Left ventricle myocardium superior (tissue), 1 donor: ENCODE measurements at regions not wholly inside any gene's neighbourhood (a gene's known extent, or its start where the extent isn't known, plus 50 kb on each side); places are given as distances from the start of the nearest gene placed in this dataset.
A peak's percentile ranks its signal among the peaks of the same experiment; 100 is the strongest.

Experiments
- ATAC-seq: fragments of 200-7000 bp; cut with Tn5 transposase; one replicate; pipeline ENCODE4 v1.9.1; 2020; ENCODE audit warnings: mild to moderate bottlenecking, moderate library complexity
- DNase-seq: peaks from one replicate; pipeline ENCODE4 v3.0.0-alpha.2; 2020
- intact Hi-C: fragments of 100-400 bp; cut with micrococcal nuclease; formaldehyde crosslinking; loops from one replicate; pipeline ENCODE4 v1.11.0; 2022
- donor health status: DM: no; HTN: yes; CAD: no; lungs with severe emphysema.

DNA sequence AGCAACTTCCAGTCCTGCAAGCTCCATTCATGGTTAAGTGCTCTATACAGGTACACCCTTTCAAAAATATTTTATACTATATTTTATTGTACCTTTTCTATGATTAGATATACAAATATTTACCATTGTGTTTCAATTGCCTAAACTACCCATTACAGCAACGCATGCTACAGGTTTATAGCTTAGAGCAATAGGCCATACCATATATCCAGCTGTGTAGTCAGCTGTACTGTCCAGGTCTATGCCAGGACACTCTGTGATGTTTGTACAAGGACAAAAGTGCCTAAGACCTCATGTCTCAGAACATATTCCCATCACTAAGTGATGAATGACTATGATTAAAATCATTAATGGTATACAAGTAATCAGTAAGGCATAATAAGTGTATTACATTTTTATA, 368.7 kb downstream of the CMPK2 start:
- ATAC-seq: no peak
- intact Hi-C loops: no loop called here
- DNase-seq: no peak

DNA sequence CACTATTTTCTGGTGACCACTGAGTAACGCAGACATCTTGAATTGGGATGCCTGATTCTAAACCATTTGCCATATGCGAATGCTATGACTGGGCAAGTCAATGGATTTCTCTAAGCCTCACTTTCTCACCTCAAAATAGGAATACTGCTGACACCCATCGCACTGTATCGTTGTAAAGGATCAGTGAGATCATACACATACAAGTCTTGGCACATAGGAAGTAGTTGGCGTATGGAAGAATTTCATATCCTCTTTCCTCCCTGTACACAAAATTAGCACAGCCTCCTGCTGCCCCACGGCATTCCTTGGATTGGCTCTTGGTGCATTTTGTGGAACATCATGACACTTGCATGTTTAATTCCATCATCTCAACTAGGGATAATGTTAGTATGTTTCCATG, 366.9 kb downstream of the CMPK2 start:
- no peak for ATAC-seq
- intact Hi-C loops: no loop called here
- no peak for DNase-seq

DNA sequence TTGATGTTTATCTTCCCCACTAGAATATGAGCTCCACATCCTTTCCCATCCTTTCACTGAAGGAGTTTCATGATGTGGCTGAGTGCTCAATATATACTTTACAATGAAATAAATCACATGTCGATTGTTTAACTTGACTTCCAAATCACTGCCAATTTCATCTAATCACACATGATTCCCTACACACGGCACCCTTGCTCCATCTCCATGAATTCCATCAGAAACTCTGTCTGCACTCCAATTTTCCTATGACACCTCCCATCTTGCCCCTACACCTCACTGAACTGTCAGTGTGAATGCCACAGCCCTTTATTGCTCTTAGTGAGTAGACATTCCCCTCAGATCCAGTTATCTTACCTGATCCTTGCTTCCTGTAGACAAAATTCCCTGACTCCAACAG, 366.0 kb downstream of the CMPK2 start:
- ATAC-seq (no peak), DNase-seq (no peak)
- intact Hi-C loops: no loop called here

DNA sequence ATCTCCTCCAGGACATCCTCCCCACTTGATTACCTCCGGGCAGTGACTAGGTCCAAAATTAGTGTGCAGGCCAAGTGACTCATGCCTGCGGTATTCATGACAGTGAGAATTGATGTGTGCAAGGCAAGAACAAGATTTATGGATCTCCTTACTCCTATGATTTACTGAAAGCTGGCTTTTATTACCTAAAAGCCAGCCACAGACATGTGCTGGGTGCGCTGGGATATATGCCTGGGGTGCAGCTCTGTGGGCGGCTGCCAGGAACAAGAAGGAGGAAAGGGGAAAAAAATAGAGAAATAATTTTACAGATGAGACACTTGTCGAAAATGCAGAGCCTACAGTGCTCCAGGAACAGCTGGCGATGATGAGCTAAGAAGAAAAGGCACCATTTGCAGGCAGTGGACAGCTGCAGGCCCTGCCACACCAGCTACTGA, 359.3 kb downstream of the CMPK2 start:
- intact Hi-C loops: no loop called here
- DNase-seq (no peak), ATAC-seq (peak; percentile 57)

DNA sequence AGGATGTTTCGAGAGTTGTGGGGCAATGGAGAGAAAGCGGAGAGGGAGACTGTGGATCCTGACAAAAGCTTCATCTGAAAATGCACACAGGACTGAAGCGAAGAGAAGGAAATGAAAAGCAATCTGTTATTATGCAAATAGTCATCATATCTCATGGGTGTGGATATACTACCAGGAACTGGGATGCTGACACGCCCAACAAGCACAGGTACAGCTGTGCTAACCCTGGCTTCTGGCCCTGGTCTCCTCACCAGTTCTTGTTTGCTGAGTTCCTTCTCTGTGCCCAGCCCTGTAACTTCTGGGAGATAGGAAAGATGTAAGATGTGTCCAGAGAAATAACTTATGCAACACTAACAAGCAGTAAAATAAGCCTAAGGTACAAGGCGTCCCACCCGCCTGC, 358.8 kb downstream of the CMPK2 start:
- no peak for ATAC-seq
- intact Hi-C loops: no loop called here
- DNase-seq: no peak

DNA sequence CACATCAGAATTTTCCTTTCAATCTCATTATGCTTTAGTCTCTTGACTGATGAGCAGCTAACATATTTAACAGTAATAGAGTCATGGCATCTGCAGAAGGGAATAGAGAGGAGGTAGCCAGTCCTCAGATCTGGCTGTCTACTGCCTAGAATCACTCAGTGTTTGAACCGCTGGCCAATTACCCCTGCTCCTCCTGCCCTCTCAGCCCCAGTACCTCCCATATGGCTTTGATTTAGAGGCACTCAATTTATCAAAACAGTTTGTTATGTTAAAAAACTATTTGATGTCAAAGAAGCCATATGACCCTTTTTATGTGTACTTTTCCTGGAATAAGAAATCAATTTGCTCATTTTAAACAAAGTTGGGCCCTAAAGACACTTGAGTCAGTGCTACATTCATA, 355.2 kb downstream of the CMPK2 start:
- no peak for DNase-seq
- no peak for ATAC-seq
- intact Hi-C loops: no loop called here

DNA sequence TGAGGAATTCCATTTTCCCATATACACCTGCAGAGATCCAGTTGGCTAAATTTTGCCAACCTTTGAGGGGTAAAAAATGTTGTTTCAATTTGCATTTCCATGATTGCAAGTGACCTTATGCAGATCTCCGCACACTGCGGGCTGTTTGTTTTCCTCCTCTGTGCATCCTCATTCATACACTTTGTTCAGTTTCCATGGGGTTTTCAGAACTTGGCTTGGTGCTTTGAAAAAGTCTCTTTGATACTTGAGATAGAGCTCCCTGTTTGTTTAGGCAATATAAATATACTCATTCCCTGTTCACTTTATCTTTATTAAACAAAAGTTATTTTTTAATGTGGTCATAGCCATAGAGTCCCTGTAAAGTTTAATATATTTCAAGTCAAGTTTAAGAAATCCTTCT, 353.1 kb downstream of the CMPK2 start:
- DNase-seq (no peak), ATAC-seq (no peak)
- intact Hi-C loops: no loop called here

DNA sequence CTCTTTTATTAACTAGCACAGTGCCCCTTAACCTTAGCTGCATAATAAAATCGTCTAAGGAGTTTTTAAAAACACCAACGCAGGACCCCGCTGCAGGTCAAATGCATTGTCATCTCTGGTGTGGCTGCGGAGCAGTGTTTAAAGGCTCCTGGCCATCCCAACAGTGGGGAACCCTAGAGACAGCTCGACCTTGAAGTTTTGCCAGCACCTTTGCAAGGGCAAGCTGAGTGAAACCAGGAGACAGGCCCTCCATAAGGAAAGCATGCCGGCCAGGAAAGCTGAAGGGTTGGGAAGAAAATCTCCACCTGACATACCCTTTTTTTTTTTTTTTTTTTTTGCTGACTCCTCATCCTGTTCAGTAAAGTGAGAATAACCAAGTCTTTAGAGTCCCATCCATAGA, 349.0 kb downstream of the CMPK2 start:
- ATAC-seq (peak; percentile 77), DNase-seq (no peak)
- intact Hi-C loops: no loop called here

DNA sequence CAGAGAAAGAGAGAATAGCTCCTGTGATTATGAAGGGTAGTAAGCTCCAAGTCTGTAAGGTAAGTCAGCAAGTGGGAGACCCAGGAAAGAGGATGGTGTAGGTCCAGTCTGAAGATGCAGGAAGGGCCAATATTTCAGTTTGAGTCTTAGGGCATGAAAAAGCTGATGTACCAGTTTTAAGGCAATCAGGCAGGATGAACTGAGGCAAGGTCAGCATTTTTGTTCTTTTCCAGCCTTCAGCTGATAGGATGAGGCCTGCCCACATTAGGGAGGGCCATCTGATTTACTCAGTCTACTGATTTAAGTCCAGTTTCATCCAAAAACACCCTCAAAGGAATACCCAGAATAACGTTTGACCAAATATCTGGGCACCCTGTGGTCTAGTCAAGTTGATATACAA, 347.3 kb downstream of the CMPK2 start:
- ATAC-seq (no peak), DNase-seq (no peak)
- intact Hi-C loops: no loop called here

DNA sequence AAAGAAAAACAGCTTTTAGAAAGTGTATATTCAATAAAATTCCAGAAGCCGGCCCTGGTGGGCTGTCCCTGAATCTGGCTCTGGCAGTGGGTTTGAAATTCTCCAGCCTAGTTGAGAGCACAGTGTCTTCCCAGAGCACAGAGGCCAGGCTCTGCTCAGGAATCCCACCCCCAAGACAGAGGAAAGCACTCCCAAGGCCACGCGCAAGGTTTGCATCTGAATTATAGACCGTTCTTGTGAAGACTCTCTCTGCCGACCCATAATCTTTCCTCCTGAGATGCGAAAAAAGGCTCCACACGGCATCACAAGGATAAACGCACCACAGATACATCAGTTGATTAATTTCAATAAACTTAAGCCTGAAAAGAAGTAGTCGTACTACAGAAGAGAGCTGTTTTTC, 342.2 kb downstream of the CMPK2 start:
- DNase-seq (no peak), ATAC-seq (no peak)
- intact Hi-C loops: no loop called here

DNA sequence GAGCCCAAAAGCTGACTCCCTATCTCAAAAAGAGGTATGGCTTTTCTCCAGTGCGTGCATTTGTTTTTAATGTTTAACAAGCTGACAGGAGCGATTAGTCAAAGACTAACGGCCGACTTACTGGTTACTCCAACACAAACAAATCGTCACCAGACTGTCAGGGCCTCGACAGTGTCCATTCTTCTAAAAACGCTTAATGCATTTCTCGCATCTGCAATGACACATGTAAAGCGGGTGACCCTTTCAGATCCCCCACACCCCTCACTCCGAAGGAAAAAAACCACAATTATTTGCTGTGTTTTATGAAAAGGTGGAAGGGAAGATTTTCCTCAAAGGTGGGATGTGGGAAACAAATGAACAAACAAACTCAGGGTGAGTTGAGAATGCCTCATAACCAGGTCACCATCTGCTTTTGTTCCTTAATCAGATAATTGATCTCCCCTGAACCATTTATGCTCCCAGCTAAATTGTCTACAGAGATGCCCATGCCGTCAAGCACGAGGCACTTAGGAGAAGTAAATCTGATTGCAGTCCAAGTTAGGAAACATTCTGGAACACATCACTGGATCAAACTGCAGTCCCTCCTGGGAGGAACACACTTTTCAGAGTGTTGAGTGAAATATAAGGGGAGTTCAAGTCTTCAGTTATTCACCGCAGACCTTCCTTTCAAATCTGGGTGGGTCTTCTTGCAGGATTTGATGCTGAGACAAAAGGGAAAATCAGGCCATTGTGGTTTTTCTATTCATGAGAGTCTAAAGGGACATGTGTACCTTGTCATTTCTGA, 340.8 kb downstream of the CMPK2 start:
- intact Hi-C loops: no loop called here
- ATAC-seq: no peak
- DNase-seq: no peak

DNA sequence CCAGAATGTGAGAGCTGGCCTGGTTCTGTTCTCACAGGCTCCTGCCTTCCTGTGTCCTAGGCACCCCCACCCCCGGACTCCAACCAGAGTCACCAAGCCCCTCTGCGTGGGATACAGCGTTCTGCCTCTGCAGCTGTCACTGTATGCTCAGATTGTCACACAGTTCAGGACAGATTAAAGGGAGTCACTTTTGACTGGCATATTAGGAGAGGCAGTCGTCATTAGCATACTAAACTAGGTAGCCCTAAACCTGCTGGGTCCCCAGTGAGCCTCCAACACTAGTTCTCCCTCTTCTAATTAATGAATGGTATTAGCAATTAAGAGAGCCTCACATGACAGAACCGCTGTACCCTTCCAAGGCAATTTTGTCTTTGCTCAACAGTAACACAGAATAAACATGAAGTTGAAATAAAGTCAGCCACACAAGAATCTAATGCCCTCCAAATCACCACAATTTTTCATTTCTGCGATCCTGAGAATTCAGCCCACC, 340.2 kb downstream of the CMPK2 start:
- intact Hi-C loops: no loop called here
- DNase-seq (no peak), ATAC-seq (no peak)

DNA sequence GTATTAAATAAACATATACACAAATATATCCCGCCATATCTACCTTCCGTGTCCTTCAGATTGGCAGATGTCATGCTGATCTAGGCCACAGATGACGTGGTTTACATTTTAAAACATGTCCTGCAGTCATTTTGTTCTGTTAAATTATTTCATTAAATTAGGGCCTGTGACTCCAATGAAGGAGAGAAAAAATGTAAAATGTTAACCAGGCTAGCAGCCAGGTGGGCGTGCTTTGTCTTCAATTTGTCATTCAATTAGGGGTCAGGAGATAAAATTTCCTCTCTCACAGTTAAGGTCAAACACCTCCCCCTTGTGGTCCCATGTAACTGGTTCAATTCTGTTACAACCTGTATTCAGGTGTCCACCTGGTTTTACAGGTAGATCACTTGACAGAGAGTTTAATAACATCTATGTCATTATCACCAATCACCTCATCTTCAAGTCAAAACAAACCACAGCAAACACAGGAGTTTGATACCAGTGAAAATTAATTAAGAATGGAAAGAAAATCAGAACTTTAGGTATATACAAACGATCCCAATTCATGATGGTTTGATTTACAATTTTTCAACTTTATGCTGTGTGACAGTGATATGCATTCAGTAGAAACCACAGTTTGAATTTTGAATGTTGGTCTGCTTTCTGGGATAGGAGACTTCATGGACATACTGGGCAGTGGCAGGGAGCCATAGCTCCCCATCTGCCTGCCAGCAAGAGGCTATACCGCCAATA, 339.4 kb downstream of the CMPK2 start:
- no peak for ATAC-seq
- intact Hi-C loops: no loop called here
- no peak for DNase-seq

DNA sequence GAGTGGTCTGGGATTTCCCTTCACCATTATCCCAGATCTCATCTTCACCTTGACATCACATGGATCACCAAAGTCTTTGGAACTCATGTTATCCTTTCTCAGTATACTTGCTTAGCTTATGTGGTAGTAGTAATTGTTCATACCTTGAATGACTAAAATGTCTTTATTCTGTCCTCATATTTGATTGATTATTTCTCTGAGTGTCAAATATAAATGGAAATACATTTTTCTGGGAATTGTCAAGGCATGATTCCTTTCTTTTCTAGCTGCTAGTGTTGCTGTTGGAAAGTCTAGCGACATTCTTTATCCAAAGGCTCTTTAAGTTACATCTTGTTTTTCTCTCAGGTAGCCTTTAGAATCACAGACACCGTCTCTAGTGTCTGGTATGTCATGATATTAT, 334.4 kb downstream of the CMPK2 start:
- DNase-seq (no peak), ATAC-seq (no peak)
- intact Hi-C loops: no loop called here

DNA sequence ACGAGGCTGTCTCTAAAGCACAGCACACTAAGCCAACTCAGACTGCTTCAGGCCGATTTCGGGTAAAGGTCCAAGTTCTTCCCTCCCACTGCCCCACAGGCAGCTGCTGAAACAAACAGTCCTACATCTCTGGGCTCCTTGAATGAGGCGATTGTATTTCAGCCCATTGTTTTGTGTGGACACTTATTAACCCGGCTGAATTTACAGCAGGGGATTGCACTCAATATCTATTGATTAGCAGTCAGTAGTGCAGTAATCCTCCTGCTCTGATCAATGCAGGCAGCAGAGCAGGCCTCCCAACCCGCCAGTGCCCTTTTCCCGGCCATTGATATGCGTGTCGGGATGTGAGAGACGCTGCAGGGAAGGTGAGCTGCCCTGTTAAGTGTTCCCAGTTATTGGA, 330.1 kb downstream of the CMPK2 start:
- intact Hi-C loops: no loop called here
- DNase-seq: no peak
- no peak for ATAC-seq

DNA sequence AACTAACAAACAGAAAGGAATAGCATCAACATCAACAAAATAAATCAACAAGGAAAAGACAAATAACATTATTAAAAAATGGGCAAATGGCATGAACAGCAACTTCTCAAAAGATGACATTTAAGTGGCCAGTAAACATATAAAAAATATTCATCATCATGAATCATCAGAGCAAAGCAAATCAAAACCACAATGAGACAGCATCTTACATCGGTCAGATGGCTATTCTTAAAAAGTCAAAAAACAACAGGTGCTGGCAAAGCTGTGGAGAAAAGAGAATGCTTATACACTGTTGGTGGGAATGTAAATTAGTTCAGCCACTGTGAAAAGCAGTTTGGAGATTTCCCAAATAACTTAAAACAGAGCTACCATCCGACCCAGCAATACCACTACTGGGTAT, 327.1 kb downstream of the CMPK2 start:
- DNase-seq (no peak), ATAC-seq (no peak)
- intact Hi-C loops: no loop called here

DNA sequence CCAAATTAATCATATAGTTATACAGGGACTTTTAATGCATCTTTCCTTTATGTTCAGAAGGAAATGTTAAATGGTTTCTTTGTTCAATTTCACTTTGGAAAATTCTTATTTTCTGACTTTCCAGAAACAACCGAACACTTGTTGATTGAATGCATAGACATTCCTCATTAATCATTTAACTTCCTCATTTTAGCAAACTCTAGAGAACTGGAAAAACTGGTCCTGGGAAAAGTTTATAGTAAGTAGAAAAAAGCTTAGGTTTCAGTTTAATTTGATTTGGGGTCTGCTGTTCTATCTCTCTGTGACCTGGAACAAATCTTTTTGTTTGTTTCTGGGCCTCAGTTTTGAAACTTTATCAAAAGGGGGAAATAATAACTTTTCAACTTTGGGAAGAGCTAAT, 320.4 kb downstream of the CMPK2 start:
- DNase-seq: no peak
- intact Hi-C loops: no loop called here
- ATAC-seq: no peak

DNA sequence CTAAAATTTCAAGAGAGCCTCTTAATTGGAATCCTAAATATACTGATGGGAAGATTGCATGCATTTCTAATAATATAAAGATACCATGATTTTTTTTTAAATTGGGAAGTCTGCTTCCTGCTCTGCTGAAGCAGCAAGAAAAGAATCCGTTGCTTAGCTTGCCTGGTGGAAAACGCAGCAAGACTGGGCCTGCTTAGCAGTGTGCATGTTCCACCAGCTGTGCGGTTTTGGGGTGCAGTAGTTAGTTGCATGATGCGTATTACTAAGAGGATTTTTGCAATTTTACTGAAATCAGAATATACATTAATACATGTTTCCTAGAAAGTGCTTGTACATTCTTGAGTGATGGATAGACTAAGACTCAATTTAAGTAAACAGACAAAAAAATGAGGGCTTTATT, 319.9 kb downstream of the CMPK2 start:
- intact Hi-C loops: no loop called here
- ATAC-seq (no peak), DNase-seq (no peak)

DNA sequence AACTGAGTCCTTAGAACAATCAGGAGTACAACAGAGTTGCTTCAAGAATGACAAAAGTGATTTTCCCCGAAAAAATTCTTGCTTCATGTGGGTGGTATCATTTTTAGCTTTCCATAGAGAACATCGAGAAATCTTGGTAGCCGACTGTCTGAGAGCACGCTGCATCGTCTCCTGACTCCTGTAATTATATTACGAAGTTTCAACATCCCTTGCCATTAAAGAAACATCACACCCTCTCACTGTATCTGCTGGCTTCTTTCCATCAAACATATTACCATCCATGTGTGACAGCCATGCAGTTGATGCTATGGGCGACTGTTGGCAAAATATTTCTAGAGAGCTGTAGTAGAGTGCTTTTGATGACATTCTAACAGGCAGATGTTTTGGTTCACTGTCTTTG, 311.2 kb downstream of the CMPK2 start:
- ATAC-seq: no peak
- intact Hi-C loops: no loop called here
- DNase-seq: no peak

DNA sequence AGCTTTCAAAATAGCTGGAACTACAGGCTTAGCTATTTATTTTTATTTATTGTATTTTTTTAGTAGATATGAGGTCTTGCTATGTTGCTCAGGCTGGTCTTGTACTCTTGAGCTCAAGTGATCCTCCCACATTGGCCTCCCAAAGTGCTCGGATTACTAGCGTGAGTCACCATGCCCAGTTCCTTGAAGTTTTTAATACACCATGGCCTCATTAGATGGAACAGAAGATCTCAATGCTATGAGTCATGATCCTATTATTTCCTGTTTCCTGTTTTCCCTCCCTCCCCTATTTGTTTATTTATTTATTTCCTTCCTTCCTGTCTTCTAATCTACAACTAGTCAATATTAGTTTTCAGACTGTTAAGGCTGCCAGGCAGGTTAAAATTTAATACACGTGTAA, 309.0 kb downstream of the CMPK2 start:
- no peak for DNase-seq
- intact Hi-C loops: no loop called here
- no peak for ATAC-seq

DNA sequence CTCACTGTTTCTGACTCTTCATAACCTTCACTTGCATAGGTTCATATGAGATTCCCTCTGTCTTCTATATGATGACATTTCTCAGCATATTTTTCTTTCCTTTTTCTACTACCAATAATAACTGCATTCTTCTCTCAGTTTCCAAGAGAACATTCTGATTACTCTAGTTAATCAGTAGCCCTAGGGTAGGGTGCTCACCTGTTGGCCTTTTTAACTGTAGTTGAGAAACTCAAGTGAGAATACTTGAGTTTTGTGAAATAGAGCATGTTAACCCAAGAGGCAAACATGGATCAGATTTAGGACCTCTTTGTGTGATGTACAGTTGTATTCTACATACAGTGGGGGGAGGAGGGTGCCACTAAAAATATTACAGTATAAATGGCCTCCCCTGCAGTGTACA, 308.0 kb downstream of the CMPK2 start:
- intact Hi-C loops: no loop called here
- DNase-seq (no peak), ATAC-seq (no peak)
